BLaER1 treated with 17β-estradiol and CSF1 and Interleukin-3, amounts not matched to agents 10 nM and 100 nM (cell line): ENCODE measurements at regions not wholly inside any gene's neighbourhood (a gene's known extent, or its start where the extent isn't known, plus 50 kb on each side); places are given as distances from the start of the nearest gene placed in this dataset.
A peak's percentile ranks its signal among the peaks of the same experiment; 100 is the strongest.
"Not testable (repeated sequence)": the region's sequence is repeated elsewhere in the genome, so short reads cannot be mapped to it uniquely, and the experiment has no call there.

Experiments
- H3K27ac ChIP-seq, 11 experiments: shearing (Covaris generic); formaldehyde crosslinking; 2 replicates each; pipeline ENCODE4 v1.8.1; 2022
- H3K27me3 ChIP-seq, 11 experiments: shearing (Covaris generic); formaldehyde crosslinking; 2 replicates each; pipeline ENCODE4 v1.8.1; 2022
- H3K36me3 ChIP-seq, 11 experiments: shearing (Covaris generic); formaldehyde crosslinking; 2 replicates each; pipeline ENCODE4 v1.8.1; 2022
- H3K4me1 ChIP-seq, 10 experiments: shearing (Covaris generic); formaldehyde crosslinking; 2 replicates each; pipeline ENCODE4 v1.8.1; 2022
- H3K4me2 ChIP-seq, 11 experiments: shearing (Covaris generic); formaldehyde crosslinking; 2 replicates each; pipeline ENCODE4 v1.8.1; 2022
- H3K4me3 ChIP-seq, 10 experiments: shearing (Covaris generic); formaldehyde crosslinking; 2 replicates each; pipeline ENCODE4 v1.8.1; 2022
- H3K9ac ChIP-seq, 11 experiments: shearing (Covaris generic); formaldehyde crosslinking; 2 replicates each; pipeline ENCODE4 v1.8.1; 2022
- H3K9me3 ChIP-seq, 11 experiments: shearing (Covaris generic); formaldehyde crosslinking; replicated peaks in 1 of 11; 2 replicates each; pipeline ENCODE4 v1.8.1; 2022
- H4K20me1 ChIP-seq, 11 experiments: shearing (Covaris generic); formaldehyde crosslinking; 2 replicates each; pipeline ENCODE4 v1.8.1; 2022
- Cebpa-rat ChIP-seq, 11 experiments: shearing (Covaris generic); IDR thresholded peaks; 2 replicates each; pipeline ENCODE4 v1.8.1; 2022

DNA sequence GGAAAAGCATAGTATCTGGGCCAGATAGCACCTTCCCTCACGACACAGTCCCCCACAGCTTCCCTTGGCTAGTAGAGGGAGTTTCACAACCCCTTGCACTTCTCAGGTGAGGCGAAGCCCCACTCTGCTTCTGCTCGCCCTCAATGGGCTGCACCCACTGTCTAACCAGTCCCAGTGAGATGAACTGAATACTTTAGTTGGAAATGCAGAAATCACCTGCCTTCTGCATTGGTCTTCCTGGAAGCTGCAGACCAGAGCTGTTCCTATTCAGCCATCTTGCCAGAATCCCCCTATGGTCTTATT is 243.2 kb upstream of the FAM78B start:
- peak overlapping the region in 7 of 11 experiments; percentile 27 to 59 (median 50); a peak in 12 of 22 replicates for H3K4me2 ChIP-seq
- H3K4me1 ChIP-seq = peaks cover 0 to 21% (median 15%) of the 10 kb centered on the region in 10 experiments; a peak in 10 of 20 replicates
- TF ChIP-seq Cebpa-rat (IDR thresholded peaks at IDR 0.05) = no peak
- H3K27ac ChIP-seq = no peak overlapping the region
- H3K27me3 ChIP-seq = no peaks in the 10 kb centered on the region
- no peak overlapping the region for H3K4me3 ChIP-seq
- no peaks in the 10 kb centered on the region for H4K20me1 ChIP-seq
- no peaks in the 10 kb centered on the region for H3K36me3 ChIP-seq
- peaks cover 33 to 49% (median 44%) of the 10 kb centered on the region in 11 experiments for H3K9me3 ChIP-seq
- no peak overlapping the region for H3K9ac ChIP-seq

DNA sequence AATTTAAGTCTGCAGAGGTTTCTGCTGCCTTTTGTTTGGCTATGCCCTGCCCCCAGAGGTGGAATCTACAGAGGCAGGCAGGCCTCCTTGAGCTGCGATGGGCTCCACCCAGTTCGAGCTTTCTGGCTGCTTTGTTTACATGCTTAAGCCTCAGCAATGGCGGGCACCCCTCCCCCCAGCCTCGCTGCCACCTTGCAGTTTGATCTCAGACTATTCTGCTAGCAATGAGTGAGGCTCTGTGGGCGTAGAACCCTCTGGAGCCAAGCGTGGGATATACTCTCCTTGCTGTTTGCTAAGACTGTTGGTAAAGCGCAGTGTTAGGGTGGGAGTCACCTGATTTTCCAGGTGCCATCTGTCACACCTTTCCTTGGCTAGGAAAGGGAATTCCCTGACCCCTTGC is 250.0 kb upstream of the FAM78B start:
- H3K27me3 ChIP-seq, H3K9ac ChIP-seq, H4K20me1 ChIP-seq, H3K4me1 ChIP-seq, H3K4me2 ChIP-seq, H3K36me3 ChIP-seq, H3K4me3 ChIP-seq, H3K27ac ChIP-seq: not testable (repeated sequence)
- H3K9me3 ChIP-seq = peaks cover 10 to 24% (median 17%) of the 10 kb centered on the region in 11 experiments; a peak in 21 of 22 replicates

DNA sequence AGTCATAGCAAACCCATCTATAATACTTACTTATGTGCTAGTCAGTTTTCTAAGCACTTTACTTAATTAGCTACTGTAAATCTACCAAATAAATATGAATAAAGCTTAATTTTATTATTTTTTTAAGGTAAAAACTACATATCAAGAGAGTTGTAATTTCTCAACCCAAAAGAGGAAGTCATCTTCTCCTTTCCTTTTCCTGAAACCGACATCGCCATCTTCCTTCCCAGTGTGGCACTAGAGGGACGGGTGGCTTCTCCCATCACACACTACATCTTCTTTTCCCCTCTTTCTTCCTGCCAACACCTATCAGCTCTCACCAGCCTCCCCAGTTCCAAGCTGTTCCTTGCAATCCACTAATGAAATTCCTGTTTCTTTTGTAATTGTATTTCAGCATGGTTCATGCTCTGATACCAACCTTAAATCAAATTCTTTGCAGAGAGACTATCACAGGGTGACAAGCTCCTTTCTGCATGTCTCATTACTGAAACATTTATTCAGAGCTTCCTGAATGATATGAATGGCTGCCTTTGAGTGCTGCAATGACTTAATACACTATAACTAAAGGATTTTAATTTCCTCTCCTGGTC is 251.6 kb upstream of the FAM78B start:
- Histone ChIP-seq H3K4me1 (no peaks in the 10 kb centered on the region), H3K4me3 (no peak overlapping the region), H3K27ac (no peak overlapping the region), H3K36me3 (no peaks in the 10 kb centered on the region), H3K9ac (no peak overlapping the region), H3K4me2 (no peak overlapping the region), H3K9me3 (peaks cover 10 to 24% (median 17%) of the 10 kb centered on the region in 11 experiments; a peak in 21 of 22 replicates), H4K20me1 (no peaks in the 10 kb centered on the region), H3K27me3 (no peaks in the 10 kb centered on the region)
- TF ChIP-seq Cebpa-rat (IDR thresholded peaks at IDR 0.05) = no peak

DNA sequence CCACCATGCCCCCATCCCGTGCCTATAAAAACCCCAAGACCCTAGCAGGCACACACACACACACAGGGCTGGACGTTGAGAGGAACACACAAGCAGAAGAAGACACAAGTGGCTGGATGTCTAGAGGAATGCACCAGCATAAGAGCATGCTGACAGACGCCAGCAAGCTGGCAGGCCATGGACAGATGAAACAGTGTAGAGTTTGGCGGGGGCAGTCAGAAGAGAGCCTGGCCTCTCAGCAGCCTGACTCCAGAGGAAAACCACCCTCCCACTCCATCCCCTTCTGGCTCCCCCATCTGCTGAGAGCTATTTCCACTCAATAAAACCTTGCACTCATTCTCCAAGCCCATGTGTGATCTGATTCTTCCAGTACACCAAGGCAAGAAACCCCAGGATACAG is 255.8 kb upstream of the FAM78B start:
- not testable (repeated sequence) for H3K36me3 ChIP-seq, H3K4me2 ChIP-seq, H3K27me3 ChIP-seq, H3K27ac ChIP-seq, H3K9ac ChIP-seq, H4K20me1 ChIP-seq, H3K4me1 ChIP-seq, H3K4me3 ChIP-seq, H3K9me3 ChIP-seq

DNA sequence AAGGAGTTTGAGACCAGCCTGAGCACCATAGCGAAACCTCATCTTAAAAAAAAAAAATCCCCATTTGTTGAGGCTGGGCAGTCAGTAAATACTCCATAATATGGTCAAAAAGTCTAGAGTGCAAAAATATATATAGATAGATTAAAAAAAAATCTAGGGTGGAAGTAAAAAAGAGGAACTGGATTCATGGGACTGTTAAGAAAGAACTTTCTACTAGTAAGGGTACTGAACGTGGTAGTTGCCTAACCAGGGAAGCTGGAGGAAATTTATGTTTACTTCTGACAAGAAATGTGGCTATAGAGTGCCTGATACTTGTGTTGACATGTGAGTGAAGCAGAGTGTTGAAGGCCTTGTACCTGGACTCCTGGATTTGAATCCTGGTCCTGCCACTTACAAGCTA is 265.9 kb upstream of the FAM78B start:
- no peaks in the 10 kb centered on the region for H3K27me3 ChIP-seq
- no peaks in the 10 kb centered on the region for H3K36me3 ChIP-seq
- peaks cover 0 to 12% (median 4%) of the 10 kb centered on the region in 11 experiments; a peak in 8 of 22 replicates for H3K9me3 ChIP-seq
- peaks cover 0 to 13% (median 4%) of the 10 kb centered on the region in 10 experiments; a peak in 10 of 20 replicates for H3K4me1 ChIP-seq
- H4K20me1 ChIP-seq = no peaks in the 10 kb centered on the region
- no peak overlapping the region for H3K9ac ChIP-seq
- no peak overlapping the region for H3K4me3 ChIP-seq
- H3K27ac ChIP-seq = no peak overlapping the region; a peak in 1 of 22 replicates
- H3K4me2 ChIP-seq = peak overlapping the region in 6 of 11 experiments; percentile 20 to 70 (median 56); a peak in 11 of 22 replicates
- TF ChIP-seq Cebpa-rat (IDR thresholded peaks at IDR 0.05) = no peak

DNA sequence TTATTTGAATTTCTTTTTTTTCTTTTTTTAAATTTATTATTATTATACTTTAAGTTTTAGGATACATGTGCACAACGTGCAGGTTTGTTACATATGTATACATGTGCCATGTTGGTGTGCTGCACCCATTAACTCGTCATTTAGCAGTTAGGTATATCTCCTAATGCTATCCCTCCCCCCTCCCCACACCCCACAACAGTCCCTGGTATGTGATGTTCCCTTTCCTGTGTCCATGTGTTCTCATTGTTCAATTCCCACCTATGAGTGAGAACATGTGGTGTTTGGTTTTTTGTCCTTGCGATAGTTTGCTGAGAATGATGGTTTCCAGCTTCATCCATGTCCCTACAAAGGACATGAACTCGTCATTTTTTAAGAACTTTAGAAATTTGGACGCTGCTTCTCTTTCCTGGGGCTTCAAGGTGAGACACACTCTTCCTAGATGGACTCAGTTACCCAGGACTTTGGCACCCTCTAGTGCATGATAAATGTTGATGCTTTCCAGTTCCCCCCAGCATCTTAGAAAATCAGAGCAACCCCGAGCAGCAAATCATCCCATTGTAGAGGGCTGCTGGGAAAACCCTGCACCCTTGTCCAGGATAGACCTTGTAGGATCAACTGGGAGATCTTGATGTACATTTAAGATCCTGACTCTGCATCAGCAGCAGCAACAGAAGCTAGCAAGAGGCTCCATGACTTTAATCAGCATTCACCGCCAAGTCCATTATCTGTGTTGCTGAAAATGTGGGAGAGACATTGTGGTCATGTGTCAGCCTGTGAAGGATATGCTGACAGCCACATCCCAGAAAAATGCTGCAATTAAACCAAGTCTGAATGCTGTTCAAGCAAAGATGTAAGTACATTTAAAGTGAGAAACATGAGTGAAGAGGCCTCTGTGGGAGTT is 266.9 kb upstream of the FAM78B start:
- Histone ChIP-seq H3K9me3 (peaks cover 0 to 12% (median 4%) of the 10 kb centered on the region in 11 experiments; a peak in 8 of 22 replicates), H3K4me2 (peak overlapping the region in 1 of 11 experiments; percentile 65; a peak in 2 of 22 replicates), H3K4me1 (peaks cover 0 to 13% (median 4%) of the 10 kb centered on the region in 10 experiments; a peak in 10 of 20 replicates)
- H3K27ac ChIP-seq, H3K9ac ChIP-seq, H3K4me3 ChIP-seq, H3K36me3 ChIP-seq, H4K20me1 ChIP-seq, H3K27me3 ChIP-seq: not testable (repeated sequence)

DNA sequence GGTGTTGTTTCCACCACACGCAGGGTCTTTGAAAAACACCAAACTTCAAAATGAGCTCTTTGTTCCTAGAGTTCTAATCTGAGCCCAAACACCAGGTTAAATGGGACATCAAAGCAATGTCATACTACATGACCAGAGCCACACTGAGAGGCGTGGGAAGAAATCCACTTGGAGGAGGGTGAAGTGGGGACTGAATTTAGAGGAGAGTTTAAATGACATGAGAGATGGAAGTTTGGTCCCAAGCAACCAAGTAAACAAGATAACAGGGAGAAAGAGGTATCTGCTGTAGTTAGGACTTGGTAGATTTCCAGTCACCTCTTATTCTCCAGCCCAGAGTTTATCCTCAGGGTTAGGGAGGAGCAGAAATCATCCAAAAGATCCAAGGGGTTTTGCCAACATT is 290.9 kb upstream of the FAM78B start:
- Histone ChIP-seq H3K9ac (no peak overlapping the region), H3K27ac (no peak overlapping the region), H3K4me1 (no peaks in the 10 kb centered on the region), H3K36me3 (no peaks in the 10 kb centered on the region), H3K4me3 (no peak overlapping the region), H4K20me1 (no peaks in the 10 kb centered on the region), H3K4me2 (no peak overlapping the region), H3K27me3 (no peaks in the 10 kb centered on the region), H3K9me3 (no peaks in the 10 kb centered on the region)
- no peak for TF ChIP-seq Cebpa-rat (IDR thresholded peaks at IDR 0.05)

DNA sequence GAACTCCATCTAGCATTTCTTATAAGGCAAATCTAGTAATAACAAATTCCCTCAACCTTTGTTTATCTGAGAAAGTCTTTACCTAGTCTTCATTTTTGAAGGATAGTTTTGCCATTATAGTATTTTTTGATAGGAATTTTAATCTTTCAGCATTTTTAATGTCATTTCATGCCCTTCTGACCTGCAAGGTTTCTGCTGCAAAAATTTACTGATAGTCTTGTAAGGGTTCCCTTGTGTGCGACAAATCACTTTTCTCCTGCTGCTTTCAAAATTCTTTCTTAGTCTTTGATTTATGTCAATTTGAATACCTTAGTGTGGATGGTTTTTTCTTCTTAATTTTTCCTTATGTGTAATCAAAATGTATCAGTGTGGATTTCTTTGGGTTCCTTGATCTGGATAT is 297.5 kb upstream of the FAM78B start:
- TF ChIP-seq Cebpa-rat (IDR thresholded peaks at IDR 0.05) = no peak
- no peak overlapping the region for H3K4me3 ChIP-seq
- no peaks in the 10 kb centered on the region for H3K4me1 ChIP-seq
- H3K27me3 ChIP-seq = no peaks in the 10 kb centered on the region
- H4K20me1 ChIP-seq = no peaks in the 10 kb centered on the region
- H3K36me3 ChIP-seq = no peaks in the 10 kb centered on the region
- no peak overlapping the region for H3K9ac ChIP-seq
- no peak overlapping the region for H3K4me2 ChIP-seq
- no peak overlapping the region for H3K27ac ChIP-seq
- H3K9me3 ChIP-seq = peaks cover 7 to 17% (median 13%) of the 10 kb centered on the region in 11 experiments; a peak in 18 of 22 replicates

DNA sequence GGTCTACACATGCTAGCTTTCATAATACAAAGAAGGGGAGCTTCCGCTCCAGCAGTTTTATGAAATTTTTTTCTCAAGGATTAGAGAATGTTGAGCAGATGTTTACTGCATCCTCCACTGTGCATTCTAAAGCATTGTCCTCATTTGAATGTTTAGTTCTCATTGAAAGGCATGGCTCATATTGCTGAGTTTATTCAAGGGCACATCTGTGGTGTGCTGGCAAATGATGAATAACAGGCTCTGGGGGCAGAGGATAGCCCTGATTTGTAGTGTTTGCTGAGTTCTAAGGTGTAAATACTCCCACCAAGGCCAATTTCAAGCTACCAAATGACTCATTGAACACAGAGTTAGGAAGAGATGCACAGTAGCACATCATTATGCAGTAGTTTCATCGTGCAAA is 303.2 kb upstream of the FAM78B start:
- Histone ChIP-seq H4K20me1 (no peaks in the 10 kb centered on the region), H3K4me1 (peaks cover 0 to 8% (median 2%) of the 10 kb centered on the region in 10 experiments; a peak in 9 of 20 replicates), H3K36me3 (no peaks in the 10 kb centered on the region), H3K4me2 (no peak overlapping the region), H3K27ac (no peak overlapping the region), H3K9me3 (peaks cover 0 to 12% (median 5%) of the 10 kb centered on the region in 11 experiments; a peak in 14 of 22 replicates), H3K27me3 (no peaks in the 10 kb centered on the region), H3K4me3 (no peak overlapping the region), H3K9ac (no peak overlapping the region)
- TF ChIP-seq Cebpa-rat (IDR thresholded peaks at IDR 0.05) = no peak
